Esophagus squamous epithelium (tissue), 4 donors: ENCODE measurements at regions not wholly inside any gene's neighbourhood (a gene's known extent, or its start where the extent isn't known, plus 50 kb on each side); places are given as distances from the start of the nearest gene placed in this dataset.

ENCODE experiments used
- CTCF ChIP-seq, 6 experiments: fragments of 450-650 bp in 4 of 6; fragments of 200-600 bp in 2 of 6; sonication (generic) in 2 of 6; IDR thresholded peaks; one replicate each; pipeline ENCODE4 v1.5.1; 2016 to 2019; ENCODE audit warnings: antibody characterized with exemption in 6 of 6, mild to moderate bottlenecking in 4 of 6, moderate library complexity in 4 of 6
- POLR2A ChIP-seq, 4 donors: fragments of 450-650 bp; IDR thresholded peaks; one replicate each; pipeline ENCODE4 v1.6.1; 2017; ENCODE audit warnings: antibody characterized with exemption in 4 of 4, mild to moderate bottlenecking in 4 of 4, moderate library complexity in 3 of 4

- no peak for TF ChIP-seq POLR2A (IDR thresholded peaks at IDR 0.05)
- TF ChIP-seq CTCF (IDR thresholded peaks at IDR 0.05): no peak
These were observed 384.2 kb upstream of the DUSP10 start for GRCh38 chr1:222126052-222126451.
